HG03354 (cell line): ENCODE measurements at regions not wholly inside any gene's neighbourhood (a gene's known extent, or its start where the extent isn't known, plus 50 kb on each side); places are given as distances from the start of the nearest gene placed in this dataset.

Source experiments
- ATAC-seq: cut with Tn5 transposase; IDR thresholded peaks from one replicate; pipeline ENCODE4 v1.9.1; 2021; ENCODE audit warnings: mild to moderate bottlenecking; ENCODE audit not compliant: unreplicated experiment, poor library complexity, severe bottlenecking

DNA sequence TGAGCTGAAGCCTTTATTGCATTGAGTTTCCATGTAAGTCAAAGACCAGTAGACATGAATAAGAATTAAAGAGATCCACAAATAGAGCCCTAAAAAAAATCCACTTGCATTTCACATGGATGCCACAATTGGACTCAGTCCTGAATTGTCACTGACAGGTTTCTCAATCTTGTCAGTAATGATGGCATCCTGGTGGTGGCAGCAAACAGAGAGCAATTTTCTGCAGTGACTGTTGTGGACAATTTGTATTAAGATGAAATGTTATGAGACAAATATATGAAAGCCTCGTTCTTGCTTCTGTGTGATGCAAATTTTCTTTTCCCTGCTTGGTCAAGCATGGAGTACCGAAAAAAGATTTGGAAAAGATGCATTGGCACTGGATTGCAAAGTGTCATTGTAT, 278.9 kb downstream of the SAMD5 start:
- ATAC-seq: no peak

DNA sequence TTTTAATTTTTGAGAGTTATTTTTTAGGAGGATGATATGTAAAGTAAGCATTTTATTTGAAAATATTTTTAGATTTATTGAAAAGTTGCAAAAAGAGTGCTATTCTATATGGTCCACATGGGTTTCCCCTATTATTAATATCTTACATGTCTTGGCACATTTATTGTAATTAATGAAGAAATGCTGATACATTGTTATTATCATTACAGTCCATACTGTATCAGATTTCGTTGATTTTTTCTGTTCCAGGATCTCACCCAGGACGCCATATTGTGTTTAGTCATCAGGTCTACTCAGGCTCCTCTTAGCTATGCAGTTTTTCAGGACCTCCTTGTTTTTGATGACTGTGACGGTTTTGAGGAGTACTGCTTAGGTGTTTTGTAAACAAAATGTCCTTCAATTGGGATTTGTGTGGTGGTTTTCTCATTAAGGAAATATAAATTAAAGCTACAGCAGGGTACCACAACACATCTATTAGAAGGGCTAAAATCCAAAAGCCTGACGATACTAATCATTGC, 281.0 kb downstream of the SAMD5 start:
- no peak for ATAC-seq

DNA sequence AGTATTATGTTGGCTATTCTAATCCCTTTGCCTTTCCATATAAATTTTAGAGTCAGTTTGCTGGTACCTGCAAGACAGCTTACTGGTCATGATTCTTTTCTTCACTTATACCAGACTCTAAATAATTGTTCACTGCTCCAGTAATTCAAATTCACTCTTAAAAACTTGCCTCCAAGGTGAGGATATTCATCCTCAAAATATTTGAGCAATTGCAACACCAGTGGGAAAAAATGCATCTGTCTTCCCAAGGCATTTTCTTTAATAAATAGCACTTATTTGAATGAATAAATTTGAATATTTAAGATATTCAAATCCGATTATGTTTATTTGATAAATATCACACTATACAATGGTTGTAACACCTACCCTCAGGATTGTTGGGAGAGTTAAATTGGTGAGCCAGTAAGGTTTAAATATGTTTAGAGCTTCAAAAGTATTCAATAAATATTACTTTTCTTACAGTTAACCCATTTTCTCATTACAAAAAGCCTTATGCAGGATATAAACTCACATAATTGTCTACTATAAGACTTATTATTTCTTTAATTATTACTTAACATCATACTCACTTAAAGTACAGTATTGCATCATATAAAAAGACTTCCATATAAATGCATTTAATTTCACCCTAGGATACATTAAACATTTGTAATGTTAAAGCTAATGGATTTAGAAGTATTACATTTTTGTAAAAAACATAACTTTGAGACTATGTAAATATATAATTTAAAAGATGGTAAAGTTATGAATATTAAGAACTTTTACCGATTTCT, 285.6 kb downstream of the SAMD5 start:
- ATAC-seq: no peak

DNA sequence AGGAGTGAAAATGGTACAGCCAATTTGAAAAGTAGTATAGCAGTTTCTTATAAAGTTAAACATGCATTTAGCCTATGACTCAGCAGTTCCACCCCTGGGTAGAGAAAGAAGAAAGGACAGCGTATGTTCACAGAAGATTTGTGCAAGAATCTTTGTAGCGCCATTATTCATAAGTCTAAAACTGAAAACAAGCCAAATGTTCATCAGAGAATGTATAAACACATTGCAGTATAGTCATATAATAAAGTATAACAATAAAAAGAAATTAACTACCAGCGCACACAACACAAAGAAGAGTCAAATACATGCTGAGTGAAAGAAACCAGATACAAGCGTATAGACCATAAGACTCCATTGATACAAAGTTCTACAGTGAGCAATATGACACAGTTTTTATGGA, 294.0 kb downstream of the SAMD5 start:
- ATAC-seq: no peak

DNA sequence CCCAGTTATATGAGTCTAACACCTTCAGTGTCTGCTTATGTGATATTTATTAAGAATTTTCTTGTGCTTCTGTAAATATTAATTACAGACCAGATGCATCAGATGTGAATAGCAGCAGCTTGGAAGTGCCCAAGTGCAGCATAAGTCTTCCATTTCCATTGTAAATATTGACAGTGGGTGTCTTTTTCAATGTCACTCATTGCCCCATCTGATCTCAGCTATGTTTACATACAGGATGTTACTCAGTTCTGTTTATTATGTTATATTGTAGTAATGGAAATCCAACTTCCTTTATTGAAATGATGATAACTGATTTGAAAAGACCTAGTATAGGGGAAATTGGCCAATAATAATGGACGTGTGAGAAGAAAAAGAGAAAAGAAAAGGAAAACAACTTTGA, 296.7 kb downstream of the SAMD5 start:
- no peak for ATAC-seq

DNA sequence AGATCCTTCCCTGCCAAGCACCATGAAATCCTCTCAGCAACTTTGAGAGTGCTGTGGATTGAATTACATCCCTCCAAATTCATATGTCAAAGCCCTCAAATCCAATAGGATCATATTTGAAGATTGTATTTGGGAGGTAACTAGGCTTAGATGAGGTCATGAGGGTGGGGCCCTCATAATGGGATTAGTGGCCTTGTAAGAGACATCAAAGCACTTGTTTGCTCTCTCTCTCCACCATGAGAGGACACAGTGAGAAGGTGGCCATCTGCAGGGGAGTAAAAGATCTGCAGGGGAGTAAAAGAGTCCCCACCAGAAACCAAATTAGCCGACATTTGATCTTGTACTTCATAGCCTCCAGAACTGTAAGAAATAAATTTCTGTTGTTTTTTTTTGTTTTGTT, 298.2 kb downstream of the SAMD5 start:
- ATAC-seq: no peak

DNA sequence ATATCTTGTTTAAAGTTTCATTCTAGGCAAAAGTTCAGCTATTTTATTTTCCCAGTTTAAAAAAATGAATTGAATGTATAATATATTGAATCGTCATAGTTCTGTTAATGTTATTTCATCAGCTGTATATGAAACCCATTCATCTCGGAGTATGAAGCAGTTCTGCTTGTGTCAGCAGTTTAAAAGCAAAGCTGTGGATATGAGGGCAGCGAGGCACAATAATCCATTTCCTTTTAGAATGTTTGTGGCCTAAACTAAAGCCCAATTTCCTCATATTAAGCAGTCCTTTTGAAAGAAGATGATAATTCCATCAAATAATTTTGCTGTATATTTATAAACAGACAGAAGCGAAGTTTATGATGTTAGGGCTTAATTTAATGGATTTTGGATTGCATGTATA, 300.1 kb downstream of the SAMD5 start:
- no peak for ATAC-seq

DNA sequence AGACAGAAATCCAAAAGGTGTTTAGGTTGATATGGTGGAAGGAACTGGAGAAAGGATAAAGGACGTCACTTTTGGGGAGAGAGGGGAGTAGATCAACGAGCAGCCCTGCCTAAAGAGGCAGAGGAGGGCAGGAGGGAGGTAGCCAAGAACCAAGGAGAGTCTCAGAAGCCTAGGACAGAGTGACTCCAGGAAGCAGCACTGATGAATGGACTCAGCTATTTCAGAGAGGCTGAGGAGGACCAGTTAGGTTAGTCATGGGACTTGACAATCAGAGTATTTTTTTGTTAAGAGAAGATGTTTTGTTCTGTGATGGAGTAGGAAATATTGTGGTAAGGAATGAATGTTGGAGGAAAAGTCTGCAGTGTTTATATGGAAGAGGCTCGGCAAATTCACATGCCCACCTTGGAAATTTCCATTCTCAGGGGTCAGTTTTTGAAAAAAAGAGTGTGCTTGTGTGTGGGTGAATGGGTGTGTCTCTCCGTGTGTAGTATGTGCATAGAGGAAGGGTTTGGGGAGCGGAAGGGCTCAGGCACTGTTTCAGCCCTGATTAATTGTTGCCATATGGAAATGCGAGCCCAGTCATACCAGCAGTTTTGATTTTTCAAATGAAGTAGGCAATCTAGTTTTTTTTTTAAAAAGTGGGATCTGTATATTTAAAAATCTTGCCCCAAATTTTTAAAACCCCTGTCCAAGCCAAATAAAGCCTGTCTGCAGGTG, 303.6 kb downstream of the SAMD5 start:
- no peak for ATAC-seq

DNA sequence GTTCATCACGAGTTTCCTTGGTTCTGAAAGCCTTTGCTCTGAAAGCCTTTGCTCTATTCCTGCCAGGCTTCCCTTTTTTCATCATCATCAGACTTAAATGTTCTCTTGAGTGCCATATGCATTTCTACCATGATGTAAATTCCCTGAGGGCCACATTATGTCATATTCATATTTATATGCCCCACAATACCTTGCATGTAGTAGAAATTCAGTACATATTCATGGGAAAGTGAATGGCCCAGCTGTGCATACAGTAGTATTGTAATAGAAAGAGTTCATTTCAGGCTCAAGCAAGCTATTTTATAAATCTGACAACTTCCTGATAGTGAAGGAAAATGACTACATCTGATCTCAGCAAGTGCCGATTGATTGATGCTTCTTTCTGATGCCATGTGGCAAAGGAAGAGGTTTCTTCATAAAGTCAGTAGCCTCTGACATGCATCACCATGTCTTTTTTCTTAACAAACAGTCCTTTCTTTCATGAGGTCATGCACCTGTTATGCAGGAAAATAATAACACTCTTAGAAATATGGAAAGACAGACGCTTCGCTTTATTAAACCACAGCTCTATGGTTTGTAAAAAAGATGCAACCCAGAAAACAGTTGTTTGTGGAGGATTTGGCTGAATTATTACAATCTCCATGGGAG, 308.7 kb downstream of the SAMD5 start:
- ATAC-seq: no peak

DNA sequence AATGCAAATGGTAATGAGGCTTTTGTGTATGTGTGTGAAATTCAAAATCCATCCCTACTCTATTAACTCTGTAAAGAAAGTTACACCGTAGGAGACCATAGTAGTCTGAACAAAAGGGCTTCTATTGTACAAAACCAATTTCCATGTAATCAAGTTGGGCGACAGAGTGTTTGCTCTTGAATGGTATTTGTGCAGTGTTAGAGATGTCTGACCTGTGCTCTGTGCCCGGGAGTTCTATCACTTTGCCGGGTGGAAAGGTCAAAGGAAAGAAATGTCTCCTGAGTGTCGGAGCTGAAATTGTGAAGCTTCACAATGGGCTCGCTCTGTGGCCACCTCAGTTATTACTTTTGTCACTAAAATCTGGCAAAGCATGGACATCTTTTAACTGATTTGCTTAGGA, 312.0 kb downstream of the SAMD5 start:
- ATAC-seq: no peak

DNA sequence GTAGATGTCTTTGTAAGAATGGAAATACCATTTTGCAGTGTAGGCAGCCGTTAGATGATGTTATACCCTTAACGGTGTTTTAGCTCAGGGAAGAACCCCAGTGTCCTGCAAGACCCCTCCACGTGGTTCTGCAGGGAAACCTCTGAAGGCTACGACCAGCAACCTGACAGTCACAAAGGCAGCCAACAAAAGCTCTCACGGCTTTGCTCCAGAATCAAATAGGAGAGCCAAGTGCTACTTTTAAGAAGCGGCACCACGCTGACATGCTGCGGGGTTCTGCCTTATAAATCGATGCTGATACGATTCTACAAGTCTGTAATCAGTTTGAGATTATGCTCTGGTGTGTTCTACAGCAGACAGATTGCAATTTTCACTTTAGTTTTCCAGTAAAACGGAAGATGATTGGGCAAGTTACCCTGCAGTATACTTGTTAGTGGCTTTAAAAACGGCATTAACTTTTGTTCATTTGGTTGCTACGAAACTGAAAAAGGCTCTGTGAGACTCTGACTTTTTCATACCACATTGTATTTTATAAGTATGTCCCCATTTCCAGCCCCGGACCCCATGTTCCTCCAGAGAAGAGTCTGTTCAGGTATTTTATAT, 312.9 kb downstream of the SAMD5 start:
- no peak for ATAC-seq

DNA sequence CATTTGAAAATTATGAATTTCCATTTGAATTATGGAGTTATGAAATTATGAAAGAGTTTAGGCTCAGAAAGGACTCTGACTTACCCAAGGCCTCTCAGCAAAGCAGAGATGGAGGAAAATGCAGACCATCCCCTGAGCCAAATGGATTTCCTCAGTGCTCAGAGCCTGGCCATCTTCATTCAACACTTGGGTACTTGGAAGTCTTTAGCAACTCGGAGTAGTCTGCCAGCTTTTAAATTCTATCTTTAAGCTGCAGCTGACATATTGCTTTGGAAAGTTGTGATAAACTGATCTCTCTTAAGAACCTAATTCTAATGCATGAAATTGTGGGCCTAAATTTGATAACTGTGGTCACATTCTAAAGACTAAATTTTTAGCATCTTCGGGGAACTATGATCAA, 315.4 kb downstream of the SAMD5 start:
- ATAC-seq: no peak

DNA sequence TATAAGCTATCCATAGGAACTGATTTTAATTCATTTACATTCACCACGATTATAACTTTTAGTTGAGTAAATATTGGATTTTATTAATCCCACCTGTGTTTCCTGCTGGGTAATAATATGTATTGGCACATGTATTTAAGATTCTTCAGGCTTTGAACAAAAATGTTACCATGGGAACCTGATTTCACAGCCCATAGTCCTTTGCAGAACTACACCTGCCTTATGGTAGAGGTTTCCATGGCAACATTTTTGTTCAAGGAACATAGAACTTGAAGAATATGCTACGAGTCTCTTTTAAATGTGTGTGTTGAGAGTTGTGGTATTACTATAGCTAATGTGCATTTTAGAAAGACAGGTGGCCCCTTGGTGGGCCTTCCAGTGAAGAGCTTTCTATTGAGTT, 317.4 kb downstream of the SAMD5 start:
- no peak for ATAC-seq

DNA sequence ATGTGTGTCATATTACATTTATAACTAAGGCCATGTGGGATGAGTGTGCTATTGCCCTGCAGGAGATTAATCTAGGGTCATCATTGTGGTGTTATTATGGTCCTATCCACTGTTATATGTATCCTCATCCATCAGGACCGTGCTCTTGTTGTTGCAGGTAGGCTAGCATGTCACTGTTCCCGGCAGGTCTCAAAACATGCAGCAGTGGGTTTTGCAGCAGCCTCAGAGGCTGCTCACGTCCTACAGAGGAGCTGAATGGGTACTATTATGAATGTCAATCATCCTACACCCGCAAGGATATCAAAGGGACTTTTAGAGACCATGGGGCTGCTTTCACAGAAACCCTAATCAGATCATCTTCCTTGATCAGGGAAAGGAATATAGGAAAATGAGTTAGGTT, 318.2 kb downstream of the SAMD5 start:
- no peak for ATAC-seq

DNA sequence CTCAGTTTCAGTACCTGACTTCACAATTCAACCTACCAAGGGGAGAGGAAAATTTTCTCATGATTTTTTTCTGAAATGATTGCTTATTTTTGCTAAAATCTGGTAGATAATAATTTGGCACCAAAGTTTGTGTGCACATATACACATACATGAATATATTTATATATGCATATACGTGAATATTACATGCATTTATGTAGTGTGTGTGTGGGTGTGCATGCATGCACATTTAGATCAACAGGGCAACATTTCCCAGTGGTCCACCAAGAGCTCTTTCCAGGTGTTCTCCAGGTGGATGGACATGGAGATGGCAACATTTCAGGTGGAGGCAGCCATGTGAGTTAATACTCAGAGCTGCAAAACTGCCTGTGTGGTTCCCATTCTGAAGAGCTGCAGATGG, 320.9 kb downstream of the SAMD5 start:
- no peak for ATAC-seq

DNA sequence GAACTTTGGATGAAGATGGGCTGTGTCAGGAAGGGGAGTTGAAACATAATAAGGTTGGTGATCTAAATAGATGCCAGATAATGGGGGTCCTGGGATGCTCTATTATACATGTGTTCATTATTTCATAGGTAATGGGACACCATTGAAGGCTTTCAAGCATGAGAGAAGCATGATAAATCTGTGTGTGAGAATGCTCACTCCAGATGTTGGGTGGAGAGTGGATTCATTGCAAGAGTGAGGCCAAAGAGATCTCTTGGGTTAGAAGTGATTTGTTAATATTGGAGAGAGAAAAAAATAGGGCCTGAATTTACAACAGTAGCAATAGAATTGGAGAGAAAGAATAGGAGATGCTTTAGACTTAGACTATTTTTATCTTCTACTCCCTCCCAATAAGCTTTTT, 321.3 kb downstream of the SAMD5 start:
- no peak for ATAC-seq

DNA sequence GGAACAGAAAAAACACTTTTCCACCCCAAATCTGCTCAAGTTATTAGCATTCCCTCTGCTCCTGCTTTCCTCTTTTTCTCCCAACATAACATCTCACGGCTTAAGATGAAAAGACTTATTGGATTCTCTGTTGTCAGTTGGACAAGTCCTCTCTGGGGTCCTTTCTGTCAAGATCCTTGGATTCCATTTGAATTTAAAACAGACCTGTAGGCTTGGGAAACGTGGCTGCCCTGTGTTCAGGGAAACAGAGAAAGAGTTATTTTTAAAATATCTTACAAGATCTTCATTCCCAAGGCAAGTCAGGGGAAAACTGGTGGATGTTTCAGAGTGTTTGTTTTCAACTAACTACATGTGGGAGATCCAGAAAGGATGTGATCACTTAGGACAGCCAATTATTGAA, 322.9 kb downstream of the SAMD5 start:
- no peak for ATAC-seq

DNA sequence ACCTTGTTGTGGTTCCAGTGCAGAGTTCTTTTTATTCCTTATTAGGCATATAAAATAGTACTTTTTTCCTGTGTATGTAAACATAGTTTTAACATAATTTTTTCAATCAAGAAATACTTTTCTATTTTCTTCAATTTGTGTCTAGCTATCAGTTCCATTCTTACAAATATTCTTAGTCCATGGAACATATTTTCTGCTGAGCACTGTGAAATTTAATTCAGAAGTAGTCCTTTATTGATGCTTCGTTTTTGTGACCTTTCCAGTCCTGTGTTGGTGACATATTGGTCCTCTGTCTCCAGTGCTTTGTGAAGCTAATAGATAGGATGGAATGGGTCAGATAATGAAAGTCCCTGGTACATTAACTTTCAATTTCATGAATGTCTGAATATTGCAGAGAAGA, 325.1 kb downstream of the SAMD5 start:
- ATAC-seq: no peak

DNA sequence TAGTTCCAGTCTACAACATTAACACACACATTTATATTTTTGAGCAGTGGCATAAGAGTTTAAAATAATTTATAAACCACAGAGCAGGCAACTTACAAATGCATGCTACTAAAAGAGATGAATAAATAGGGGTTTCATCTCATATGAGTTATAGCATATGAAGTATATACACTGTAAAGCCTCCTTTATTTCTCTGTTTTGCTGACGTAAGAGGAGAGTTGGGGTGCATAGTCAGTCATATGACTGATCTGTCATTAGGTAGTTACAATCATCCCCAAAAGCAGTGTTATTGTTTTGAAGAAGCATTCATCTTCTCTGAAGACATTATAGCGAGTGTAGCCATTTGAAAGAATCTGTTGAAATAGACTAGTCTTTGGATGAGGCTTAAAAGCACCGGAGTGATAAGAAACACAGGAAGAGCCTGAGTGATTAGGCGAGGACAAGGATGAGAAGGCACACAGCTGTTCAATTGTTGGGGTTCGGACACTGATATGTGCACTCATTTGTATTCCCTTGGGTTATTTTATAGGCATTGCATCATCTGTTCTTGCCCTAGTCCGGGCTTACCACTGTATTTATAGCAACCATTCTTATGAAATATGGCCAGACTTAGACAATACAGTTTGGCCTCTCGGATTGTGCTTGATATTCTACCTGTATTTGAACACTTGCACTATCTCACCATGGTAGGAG, 325.7 kb downstream of the SAMD5 start:
- ATAC-seq: no peak

DNA sequence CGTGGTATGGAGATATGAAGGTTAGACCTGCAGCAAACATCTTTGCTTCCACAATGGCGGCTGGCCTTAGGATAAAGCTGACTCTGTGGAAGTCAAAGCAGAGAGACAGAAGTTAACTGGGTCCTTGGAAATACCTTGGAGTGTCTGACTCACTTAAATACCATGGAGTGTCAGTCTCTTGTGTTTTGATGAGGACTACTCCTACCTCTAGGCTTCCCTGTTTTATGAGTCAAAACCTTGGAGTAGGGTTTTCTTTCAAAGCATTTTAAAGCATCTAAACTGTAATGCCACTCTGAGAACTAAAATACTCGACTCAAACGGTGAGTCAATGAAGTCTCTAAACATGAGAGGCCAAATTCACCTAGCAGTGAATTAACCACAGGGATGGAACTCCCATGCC, 329.1 kb downstream of the SAMD5 start:
- ATAC-seq: no peak
